Activated CD8-positive, alpha-beta T cell treated with anti-CD3 and anti-CD28 coated beads, Interleukin-2, amount 10 ng/mL, durations not matched to agents 7 days and 5 days (primary cell): ENCODE measurements at regions not wholly inside any gene's neighbourhood (a gene's known extent, or its start where the extent isn't known, plus 50 kb on each side); places are given as distances from the start of the nearest gene placed in this dataset.
"Not testable (repeated sequence)": the region's sequence is repeated elsewhere in the genome, so short reads cannot be mapped to it uniquely, and the experiment has no call there.

Experiments used
- ATAC-seq: fragments of 150-1000 bp; cut with Tn5 transposase; one replicate; pipeline ENCODE4 v1.10.0; 2021; ENCODE audit warnings: moderate library complexity
- CTCF ChIA-PET: fragments of 350-600 bp; sonication (Branson Sonifier 250); formaldehyde crosslinking; loops from one replicate; lab custom pipeline; 2021; ENCODE audit warnings: antibody characterized with exemption; lab: Charles Lee
- POLR2A ChIA-PET: fragments of 350-600 bp; sonication (Branson Sonifier 250); formaldehyde crosslinking; loops from one replicate; lab custom pipeline; 2021; ENCODE audit warnings: antibody characterized with exemption; lab: Charles Lee
- DNase-seq: peaks from one replicate; pipeline ENCODE4 v3.0.0-alpha.2; 2020
- H3K27ac Mint-ChIP-seq: one replicate; pipeline ENCODE4 v1.8.0; 2021; ENCODE audit warnings: mild to moderate bottlenecking, mixed read lengths
- H3K27me3 Mint-ChIP-seq: one replicate; pipeline ENCODE4 v1.8.0; 2021; ENCODE audit warnings: low read depth, mixed read lengths
- H3K36me3 Mint-ChIP-seq: one replicate; pipeline ENCODE4 v1.8.0; 2021; ENCODE audit warnings: low read depth, mixed read lengths
- H3K4me1 Mint-ChIP-seq: one replicate; pipeline ENCODE4 v1.8.0; 2021; ENCODE audit warnings: low read depth, mixed read lengths
- H3K4me3 Mint-ChIP-seq: one replicate; pipeline ENCODE4 v1.8.0; 2021; ENCODE audit warnings: mild to moderate bottlenecking, mixed read lengths
- H3K9me3 Mint-ChIP-seq: one replicate; pipeline ENCODE4 v1.8.0; 2022; ENCODE audit warnings: mixed read lengths; ENCODE audit not compliant: insufficient read depth

DNA sequence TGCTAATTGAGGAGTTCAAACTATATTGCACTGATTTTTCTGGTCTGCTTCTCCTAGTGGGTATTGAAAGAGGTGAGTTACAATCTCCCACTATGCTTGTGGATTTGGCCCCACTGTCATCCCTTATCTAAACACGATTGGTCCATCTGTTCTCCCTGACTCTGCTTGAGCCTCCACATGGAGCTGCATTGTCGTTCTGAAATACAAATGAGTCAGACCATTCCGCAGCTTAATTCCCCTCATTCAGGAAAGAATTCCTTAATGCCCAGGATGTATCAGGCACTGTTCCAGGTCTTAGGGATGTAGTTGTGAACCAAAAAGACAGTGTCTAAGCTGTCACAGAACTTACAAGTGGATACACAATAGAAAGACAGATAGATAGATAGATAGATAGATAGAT, 461.9 kb downstream of the QKI start:
- Mint-ChIP-seq H3K9me3 (no peaks in the 10 kb centered on the region), H3K36me3 (no peaks in the 10 kb centered on the region), H3K27ac (no peak overlapping the region), H3K4me3 (no peak overlapping the region), H3K27me3 (no peaks in the 10 kb centered on the region), H3K4me1 (no peaks in the 10 kb centered on the region)
- ChIA-PET POLR2A (no interaction called here), CTCF (no interaction called here)
- no peak for DNase-seq
- no peak for ATAC-seq

DNA sequence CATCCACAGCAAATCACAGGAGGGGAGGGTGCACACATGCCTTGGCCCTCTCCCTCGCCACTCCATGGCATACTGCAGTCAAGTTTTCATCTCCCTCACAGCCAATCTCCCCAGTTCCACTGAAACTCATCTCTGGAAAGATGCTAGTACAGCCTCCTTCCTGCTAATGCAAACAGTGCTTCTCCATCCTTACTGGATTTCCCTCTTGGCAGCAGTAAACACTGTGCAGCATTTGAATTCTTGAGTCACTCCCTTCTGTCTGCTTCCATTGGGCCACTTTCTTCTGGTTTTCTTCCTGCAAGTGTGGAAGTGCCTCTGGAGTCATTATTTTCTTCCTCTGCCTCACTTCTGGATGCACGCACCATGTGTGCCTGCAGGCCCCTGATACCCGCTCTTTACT, 460.3 kb downstream of the QKI start:
- DNase-seq (no peak), ATAC-seq (no peak)
- Mint-ChIP-seq H3K27me3 (no peaks in the 10 kb centered on the region), H3K9me3 (no peaks in the 10 kb centered on the region), H3K4me1 (no peaks in the 10 kb centered on the region), H3K27ac (no peak overlapping the region), H3K36me3 (no peaks in the 10 kb centered on the region), H3K4me3 (no peak overlapping the region)
- CTCF ChIA-PET: no interaction called here
- POLR2A ChIA-PET: no interaction called here

GRCh38 chr6:163872335-163872734, 457.8 kb downstream of the QKI start:
- no peaks in the 10 kb centered on the region for H3K9me3 Mint-ChIP-seq
- ChIA-PET CTCF (no interaction called here), POLR2A (no interaction called here)
- no peaks in the 10 kb centered on the region for H3K27me3 Mint-ChIP-seq
- ATAC-seq (no peak), DNase-seq (no peak)
- no peaks in the 10 kb centered on the region for H3K36me3 Mint-ChIP-seq
- no peaks in the 10 kb centered on the region for H3K4me1 Mint-ChIP-seq
- no peak overlapping the region for H3K4me3 Mint-ChIP-seq
- H3K27ac Mint-ChIP-seq: no peak overlapping the region

DNA sequence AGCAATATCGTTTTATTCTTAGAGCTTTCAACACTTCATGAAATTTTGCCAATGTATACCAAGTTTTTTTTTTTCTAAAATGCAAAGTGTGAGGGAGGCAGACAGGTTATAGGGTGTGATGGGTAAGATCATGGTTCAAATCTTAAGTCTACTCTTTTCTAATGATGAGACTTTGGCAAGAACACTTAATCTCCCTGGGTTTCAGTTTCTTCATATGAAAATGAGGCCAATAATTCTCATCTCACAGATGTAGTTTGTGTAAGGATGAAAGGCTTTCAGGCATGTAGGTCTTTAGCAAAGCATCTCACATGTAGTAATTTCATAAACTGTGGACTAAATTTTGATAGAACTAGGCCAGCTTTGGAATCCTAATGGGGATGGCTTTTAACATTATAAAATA, 457.1 kb downstream of the QKI start:
- no peaks in the 10 kb centered on the region for H3K4me1 Mint-ChIP-seq
- ChIA-PET POLR2A (interaction anchor here (0.6 kb wide), 1 partner anchor 516 kb away, joined by 4 read pairs; no protein-coding TSS in a partner anchor), CTCF (no interaction called here)
- no peaks in the 10 kb centered on the region for H3K27me3 Mint-ChIP-seq
- no peaks in the 10 kb centered on the region for H3K9me3 Mint-ChIP-seq
- DNase-seq (no peak), ATAC-seq (no peak)
- H3K27ac Mint-ChIP-seq: no peak overlapping the region
- no peak overlapping the region for H3K4me3 Mint-ChIP-seq
- H3K36me3 Mint-ChIP-seq: no peaks in the 10 kb centered on the region

- Mint-ChIP-seq H3K4me1 (no peaks in the 10 kb centered on the region), H3K27me3 (no peaks in the 10 kb centered on the region), H3K27ac (no peak overlapping the region), H3K4me3 (no peak overlapping the region), H3K9me3 (no peaks in the 10 kb centered on the region), H3K36me3 (no peaks in the 10 kb centered on the region)
- CTCF ChIA-PET: no interaction called here
- POLR2A ChIA-PET: no interaction called here
- no peak for DNase-seq
- ATAC-seq: no peak
Measured at GRCh38 chr6:163867518-163868292, 453.2 kb downstream of the QKI start.

DNA sequence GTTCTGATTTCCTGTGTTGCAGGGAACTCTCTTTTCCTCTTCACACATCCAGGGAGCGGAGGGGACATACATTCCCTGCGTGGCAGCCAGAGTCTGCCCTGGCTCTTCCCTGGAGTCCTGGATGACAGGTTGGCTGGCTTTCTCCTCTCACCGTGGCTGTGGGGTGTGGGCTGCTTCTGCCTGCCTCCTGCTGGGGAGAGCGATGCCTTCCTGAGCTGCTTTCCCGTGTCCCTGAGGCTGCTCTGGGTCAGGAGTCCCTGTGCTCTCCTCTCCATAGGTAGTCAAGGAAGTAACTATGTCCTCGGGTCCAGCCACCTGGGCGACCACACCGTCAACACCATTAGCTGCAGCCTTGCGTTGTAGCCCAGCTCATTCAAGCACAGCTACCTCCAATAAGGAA, 451.7 kb downstream of the QKI start:
- ChIA-PET POLR2A (no interaction called here), CTCF (no interaction called here)
- DNase-seq (no peak), ATAC-seq (no peak)
- Mint-ChIP-seq H3K4me1 (no peaks in the 10 kb centered on the region), H3K9me3 (no peaks in the 10 kb centered on the region), H3K36me3 (no peaks in the 10 kb centered on the region), H3K27me3 (no peaks in the 10 kb centered on the region), H3K27ac (no peak overlapping the region), H3K4me3 (no peak overlapping the region)

DNA sequence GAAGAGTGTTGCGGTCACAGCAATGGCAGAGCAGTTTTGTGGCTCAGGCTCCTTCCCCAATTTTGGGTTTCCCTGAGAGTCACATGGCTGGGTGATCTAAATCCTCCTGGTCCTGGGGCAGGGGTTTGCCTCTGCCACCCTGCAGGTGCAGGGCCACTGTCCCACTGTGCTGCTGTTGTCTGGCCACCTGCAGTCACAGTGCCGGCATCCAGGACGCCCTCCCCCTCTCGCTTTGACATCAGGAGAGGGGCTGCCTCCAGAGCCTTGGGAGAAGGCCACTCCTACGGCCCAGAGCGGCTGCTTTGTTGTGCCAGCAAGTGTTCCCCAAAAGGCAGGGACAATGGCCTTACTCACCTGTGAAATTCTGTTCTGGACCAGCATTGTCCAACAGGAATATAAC, 449.0 kb downstream of the QKI start:
- no peak for DNase-seq
- no peak overlapping the region for H3K27ac Mint-ChIP-seq
- H3K27me3 Mint-ChIP-seq: peaks cover 7% of the 10 kb centered on the region
- H3K4me1 Mint-ChIP-seq: no peaks in the 10 kb centered on the region
- H3K9me3 Mint-ChIP-seq: no peaks in the 10 kb centered on the region
- ChIA-PET CTCF (no interaction called here), POLR2A (no interaction called here)
- H3K36me3 Mint-ChIP-seq: no peaks in the 10 kb centered on the region
- no peak overlapping the region for H3K4me3 Mint-ChIP-seq
- ATAC-seq: no peak

DNA sequence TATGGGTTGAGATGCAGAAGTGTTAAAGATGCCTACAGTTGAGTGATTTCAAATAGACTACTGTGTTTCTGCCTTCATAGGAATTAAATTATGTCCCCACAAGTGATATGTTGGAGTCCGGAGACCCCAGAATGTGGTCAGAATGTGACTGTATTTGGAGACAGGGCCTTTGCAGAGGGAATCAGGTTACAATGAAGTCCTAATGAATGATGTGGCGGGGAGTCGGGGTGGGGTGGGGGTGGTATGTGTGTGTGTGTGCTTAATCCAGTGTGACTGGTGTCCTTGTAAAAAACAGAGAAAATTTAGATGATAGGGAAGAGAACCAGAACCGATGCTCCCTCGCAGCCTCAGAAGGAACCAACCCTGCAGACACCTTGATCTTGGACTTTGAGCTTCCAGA, 448.2 kb downstream of the QKI start:
- ChIA-PET CTCF (no interaction called here), POLR2A (no interaction called here)
- Mint-ChIP-seq H3K27me3 (peaks cover 7% of the 10 kb centered on the region), H3K36me3 (no peaks in the 10 kb centered on the region), H3K4me1 (no peaks in the 10 kb centered on the region), H3K4me3 (no peak overlapping the region), H3K9me3 (no peaks in the 10 kb centered on the region), H3K27ac (no peak overlapping the region)
- DNase-seq (no peak), ATAC-seq (no peak)

GRCh38 chr6:163861627-163862026, 447.1 kb downstream of the QKI start:
- Mint-ChIP-seq H3K4me3 (no peak overlapping the region), H3K27me3 (peaks cover 7% of the 10 kb centered on the region), H3K27ac (no peak overlapping the region), H3K9me3 (no peaks in the 10 kb centered on the region), H3K4me1 (no peaks in the 10 kb centered on the region), H3K36me3 (no peaks in the 10 kb centered on the region)
- POLR2A ChIA-PET: no interaction called here
- ATAC-seq (no peak), DNase-seq (no peak)
- CTCF ChIA-PET: no interaction called here

DNA sequence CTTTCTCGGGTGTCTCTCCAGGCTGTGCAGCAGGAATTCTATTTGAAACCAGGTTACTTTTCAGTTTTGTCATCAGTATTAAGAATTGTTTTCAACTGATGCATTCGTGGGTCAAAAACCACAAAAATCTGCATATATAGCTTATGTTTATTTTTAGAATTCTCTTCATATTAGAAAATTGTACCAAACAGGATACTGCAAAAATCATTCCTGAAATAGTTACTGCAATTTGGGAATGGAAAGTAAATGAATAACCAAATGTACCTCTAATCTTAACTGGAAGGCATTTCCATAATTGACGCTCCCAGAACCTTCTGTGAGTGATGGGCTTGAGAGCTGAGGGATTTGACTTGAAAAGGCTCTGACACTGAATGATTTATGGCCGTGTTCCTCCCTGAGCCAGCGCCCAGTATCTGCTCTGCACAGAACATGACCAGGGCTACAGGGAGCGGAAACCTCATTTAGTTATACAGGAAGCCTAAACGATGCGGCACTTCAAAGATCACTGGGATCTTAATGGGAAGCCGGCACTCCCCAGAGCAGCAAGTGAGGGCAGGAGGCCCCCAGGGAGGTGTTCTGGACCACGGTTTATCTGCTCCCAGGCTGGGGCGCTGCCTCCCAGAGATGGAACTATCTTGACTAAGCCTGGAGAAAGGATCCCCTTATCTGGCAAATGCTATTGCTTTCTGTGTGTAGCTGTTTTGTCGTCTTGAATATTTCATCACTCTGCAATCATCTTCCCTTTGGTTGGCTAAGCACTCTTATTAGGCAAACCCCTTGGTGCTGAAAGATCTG, 446.0 kb downstream of the QKI start:
- POLR2A ChIA-PET: no interaction called here
- H3K27ac Mint-ChIP-seq: no peak overlapping the region
- no peak for ATAC-seq

DNA sequence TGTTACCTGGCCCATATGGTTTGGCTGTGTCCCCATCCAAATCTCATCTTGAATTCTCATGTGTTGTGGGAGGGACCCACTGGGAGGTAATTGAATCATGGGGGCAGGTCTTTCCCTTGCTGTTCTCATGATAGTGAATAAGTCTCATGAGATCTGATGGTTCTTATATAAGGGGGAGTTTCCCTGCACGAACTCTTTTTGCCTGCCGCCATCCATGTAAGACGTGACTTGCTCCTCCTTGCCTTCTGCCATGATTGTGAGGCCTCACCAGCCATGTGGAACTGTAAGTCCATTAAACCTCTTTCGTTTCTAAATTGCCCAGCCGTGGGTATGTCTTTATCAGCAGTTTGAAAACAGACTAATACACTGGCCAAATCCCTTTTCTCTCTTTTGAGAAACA, 444.4 kb downstream of the QKI start:
- DNase-seq, H3K4me1 Mint-ChIP-seq, H3K9me3 Mint-ChIP-seq, H3K36me3 Mint-ChIP-seq, POLR2A ChIA-PET, H3K27me3 Mint-ChIP-seq, ATAC-seq, H3K27ac Mint-ChIP-seq, CTCF ChIA-PET, H3K4me3 Mint-ChIP-seq: not testable (repeated sequence)

More for the DNA sequence above, 446.0 kb downstream of the QKI start:
- Mint-ChIP-seq H3K36me3 (no peaks in the 10 kb centered on the region), H3K4me3 (no peak overlapping the region), H3K9me3 (no peaks in the 10 kb centered on the region), H3K27me3 (peaks cover 7% of the 10 kb centered on the region), H3K4me1 (no peaks in the 10 kb centered on the region)
- CTCF ChIA-PET: no interaction called here
- no peak for DNase-seq

DNA sequence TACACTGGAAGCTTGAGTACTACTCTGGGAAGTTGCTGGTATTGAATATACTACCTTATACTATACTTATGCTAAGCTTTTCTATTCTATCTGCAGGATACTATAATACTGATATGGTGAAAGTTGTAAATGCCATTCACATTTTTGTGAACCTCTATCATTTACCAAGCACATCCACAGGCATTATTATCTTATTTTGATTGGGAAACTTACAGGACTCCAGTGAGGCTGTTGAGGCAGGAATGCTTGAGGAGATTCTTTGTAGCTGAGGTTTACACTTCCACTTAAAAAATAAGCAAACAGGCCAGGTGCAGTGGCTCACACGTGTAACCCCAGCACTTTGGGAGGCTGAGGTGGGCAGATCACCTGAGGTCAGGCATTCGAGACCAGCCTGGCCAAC, 442.9 kb downstream of the QKI start:
- ATAC-seq: no peak
- no peaks in the 10 kb centered on the region for H3K9me3 Mint-ChIP-seq
- no peak overlapping the region for H3K27ac Mint-ChIP-seq
- ChIA-PET POLR2A (no interaction called here), CTCF (no interaction called here)
- no peaks in the 10 kb centered on the region for H3K4me1 Mint-ChIP-seq
- no peaks in the 10 kb centered on the region for H3K36me3 Mint-ChIP-seq
- peaks cover 7% of the 10 kb centered on the region for H3K27me3 Mint-ChIP-seq
- no peak for DNase-seq
- no peak overlapping the region for H3K4me3 Mint-ChIP-seq
